HG03196 (cell line): ENCODE measurements at regions not wholly inside any gene's neighbourhood (a gene's known extent, or its start where the extent isn't known, plus 50 kb on each side); places are given as distances from the start of the nearest gene placed in this dataset.
"Not testable (repeated sequence)": the region's sequence is repeated elsewhere in the genome, so short reads cannot be mapped to it uniquely, and the experiment has no call there.

Source experiments
- ATAC-seq: cut with Tn5 transposase; IDR thresholded peaks from one replicate; pipeline ENCODE4 v1.9.1; 2021; ENCODE audit not compliant: unreplicated experiment

DNA sequence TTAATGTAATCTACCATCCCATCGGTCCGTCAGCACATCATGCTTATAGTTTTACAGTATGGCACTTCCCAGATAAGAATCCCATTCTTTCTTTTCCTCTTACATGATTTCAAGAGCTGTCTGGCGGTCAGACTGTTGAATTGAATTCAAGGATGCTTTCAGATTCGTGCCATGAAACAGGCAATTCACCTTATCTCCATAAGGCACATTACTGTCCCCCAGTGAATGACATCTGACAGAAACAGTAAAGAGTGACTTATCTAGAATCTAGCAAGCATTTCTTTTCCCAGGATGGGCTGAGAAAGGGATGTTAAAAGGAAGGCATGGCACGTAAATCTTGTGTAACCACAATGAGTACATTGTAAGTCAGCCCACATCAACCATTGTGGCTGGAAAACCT lies 61.1 kb upstream of the SEM1 start:
- ATAC-seq = no peak

DNA sequence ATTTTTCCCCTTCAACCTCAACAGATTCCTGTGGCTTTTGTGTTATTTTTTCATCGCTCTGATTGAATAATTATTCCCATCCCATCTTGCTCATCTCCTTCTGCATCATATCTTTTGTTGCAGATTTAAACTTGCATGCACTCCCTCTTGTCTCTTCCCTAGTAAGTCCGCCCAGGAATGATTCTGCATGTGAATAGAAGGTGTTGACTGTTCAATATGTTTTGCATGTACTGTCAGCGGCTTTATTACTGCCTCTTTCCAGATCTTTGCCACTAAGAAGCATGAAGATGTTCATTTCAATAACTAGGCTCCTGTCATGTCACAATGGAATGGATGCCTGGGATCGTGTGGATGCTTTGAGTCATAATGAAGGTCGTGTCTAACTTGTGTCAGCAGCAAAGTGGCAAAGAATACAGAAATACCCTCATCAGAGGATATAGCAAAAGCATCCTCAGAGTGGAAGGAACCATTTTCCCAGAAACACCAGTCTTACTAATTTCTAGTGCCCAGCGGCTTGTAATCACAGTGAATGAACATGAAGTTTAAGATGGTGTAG lies 62.6 kb upstream of the SEM1 start:
- no peak for ATAC-seq

DNA sequence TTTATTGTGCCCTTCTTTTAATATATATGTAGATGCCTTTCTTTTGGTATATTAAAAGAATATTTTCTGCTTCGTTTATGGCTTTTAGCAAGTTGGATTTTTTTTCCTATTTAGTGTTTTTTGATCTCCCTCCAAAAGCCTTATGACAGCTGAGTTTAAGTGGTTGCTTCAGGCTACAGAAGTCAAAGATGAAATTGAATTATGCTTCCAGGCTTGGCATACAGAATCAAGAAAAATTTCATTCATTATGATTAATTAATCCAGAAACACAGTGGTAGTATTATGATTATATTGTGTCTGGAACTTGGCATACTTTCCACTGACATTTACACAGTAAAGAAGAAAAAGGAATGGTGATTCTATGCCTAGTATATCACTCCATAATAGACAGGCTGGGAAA lies 63.8 kb upstream of the SEM1 start:
- ATAC-seq = no peak

DNA sequence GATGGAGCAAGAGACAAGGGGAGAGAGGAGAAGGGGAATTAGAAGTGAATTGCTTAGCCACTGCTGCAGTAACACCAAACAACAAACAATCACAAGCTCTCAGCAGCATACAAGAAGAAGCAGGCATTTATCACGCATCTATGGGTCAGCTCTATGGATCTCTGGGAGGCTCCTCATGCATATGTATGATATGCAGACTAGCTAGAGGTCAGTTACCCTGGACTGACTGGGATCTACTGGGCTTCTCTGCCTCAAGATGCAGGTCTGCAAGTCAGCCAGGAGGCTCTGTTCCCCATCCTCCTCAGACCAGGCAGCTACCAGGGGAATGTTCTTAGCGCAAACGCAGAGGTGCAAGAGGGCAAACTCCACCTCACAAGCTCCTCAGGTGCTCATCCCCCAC lies 64.7 kb upstream of the SEM1 start:
- ATAC-seq = no peak

- no peak for ATAC-seq
Observed at GRCh38 chr7:96775046-96775445, 65.4 kb upstream of the SEM1 start.

GRCh38 chr7:96778263-96778662 lies 68.6 kb upstream of the SEM1 start:
- ATAC-seq = no peak

GRCh38 chr7:96781919-96782318 lies 72.3 kb upstream of the SEM1 start:
- no peak for ATAC-seq

DNA sequence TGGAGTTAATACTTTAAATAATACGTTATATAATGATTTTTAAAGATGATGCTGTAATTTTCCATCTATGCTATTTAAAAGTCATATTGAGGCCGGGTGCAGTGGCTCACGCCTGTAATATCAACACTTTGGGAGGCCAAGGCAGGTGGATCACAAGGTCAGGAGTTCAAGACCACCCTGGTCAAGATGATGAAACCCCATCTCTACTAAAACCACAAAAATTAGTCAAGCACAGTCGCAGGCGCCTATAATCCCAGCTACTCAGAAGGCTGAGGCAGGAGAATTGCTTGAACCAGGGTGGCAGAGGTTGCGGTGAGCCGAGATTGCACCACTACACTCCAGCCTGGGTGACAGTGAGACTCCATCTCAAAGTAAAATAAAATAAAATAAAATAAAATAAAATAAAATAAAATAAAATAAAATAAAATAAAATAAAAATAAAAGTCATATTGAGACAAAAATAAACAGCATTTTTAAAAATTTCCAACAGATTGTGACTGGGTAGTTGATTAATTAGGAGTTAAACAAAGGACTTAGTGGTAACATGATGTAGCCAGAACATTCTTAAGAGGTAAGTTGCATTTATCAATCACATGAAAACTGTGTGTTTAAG lies 73.1 kb upstream of the SEM1 start:
- not testable (repeated sequence) for ATAC-seq

DNA sequence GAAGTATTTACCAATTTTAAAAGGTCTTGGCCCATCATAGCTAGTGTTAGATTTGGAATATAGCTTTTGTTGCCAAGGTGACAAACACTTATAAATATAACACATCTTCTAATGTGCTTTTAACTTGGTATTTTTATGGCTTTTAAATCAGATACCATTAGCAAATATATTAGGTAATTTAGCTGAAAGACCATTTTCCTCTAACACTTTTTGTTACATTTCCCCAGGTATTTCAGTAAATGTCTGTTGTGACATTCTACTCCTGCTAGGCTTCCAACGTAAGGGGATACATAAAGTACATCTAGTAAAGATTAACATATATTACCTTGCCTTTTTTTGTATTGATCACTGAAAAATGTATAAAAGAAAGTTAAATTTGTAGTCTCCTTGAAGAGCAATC lies 75.0 kb upstream of the SEM1 start:
- no peak for ATAC-seq

- ATAC-seq = no peak
Observed at GRCh38 chr7:96786261-96786997, 76.8 kb upstream of the SEM1 start.

DNA sequence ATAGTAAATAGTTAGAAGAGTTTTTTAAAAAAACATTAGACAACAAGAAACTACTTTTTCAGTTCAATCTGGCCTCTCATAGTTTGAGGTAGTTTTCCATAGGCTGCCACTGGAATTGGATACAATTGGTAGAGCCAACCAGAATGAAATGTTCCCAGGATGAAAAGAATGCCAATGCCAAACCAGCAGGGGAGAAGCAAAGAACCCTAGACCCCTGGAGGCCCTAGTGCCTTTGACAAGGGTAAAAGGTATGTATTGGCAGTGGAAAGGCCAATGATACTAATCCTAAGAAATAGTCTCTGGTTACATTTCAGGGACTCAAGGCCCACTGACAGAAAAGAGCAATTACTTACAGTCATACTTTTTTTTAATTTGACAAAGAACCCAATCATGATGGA lies 77.4 kb upstream of the SEM1 start:
- ATAC-seq = no peak

- no peak for ATAC-seq
Observed at GRCh38 chr7:96789914-96790313, 80.3 kb upstream of the SEM1 start.

- ATAC-seq = no peak
Observed at GRCh38 chr7:96792115-96792514, 82.5 kb upstream of the SEM1 start.

GRCh38 chr7:96794063-96794462 lies 84.4 kb upstream of the SEM1 start:
- no peak for ATAC-seq

DNA sequence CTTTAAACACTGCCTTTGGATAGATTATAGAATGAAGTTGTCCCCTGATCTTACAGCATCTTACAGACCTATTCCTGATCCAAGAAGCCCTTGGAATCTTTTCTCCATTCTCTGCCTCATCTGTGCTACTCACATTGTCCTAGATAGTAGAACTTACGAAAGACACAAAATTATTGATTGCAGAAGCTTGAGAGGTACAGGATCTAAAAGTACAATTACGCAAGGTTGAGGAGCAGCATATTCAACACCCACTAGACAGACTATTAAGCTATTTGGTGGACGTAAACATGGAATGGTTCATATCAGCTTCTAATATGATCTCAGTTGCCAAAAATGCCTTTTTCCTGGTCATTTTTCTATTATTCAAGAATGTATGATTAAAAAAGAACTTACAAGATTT lies 90.5 kb upstream of the SEM1 start:
- ATAC-seq = no peak

GRCh38 chr7:96800824-96801223 lies 91.2 kb upstream of the SEM1 start:
- ATAC-seq = no peak

- ATAC-seq = no peak
Observed at GRCh38 chr7:96819111-96819700, 109.6 kb upstream of the SEM1 start.

DNA sequence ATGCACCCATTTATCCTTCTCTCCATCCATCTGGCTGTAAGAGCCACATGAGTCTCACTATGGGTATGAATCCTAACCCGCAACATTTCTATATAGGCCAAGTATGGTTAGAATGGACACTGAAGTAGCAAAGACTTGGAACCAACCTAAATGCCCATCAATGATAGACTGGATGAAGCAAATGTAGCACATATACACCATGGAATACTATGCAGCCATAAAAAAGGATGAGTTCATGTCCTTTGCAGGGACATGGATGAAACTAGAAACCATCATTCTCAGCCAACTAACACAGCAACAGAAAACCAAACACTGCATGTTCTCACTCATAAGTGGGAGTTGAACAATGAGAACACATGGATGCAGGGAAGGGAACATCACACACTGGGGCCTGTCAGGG lies 111.5 kb upstream of the SEM1 start:
- not testable (repeated sequence) for ATAC-seq

DNA sequence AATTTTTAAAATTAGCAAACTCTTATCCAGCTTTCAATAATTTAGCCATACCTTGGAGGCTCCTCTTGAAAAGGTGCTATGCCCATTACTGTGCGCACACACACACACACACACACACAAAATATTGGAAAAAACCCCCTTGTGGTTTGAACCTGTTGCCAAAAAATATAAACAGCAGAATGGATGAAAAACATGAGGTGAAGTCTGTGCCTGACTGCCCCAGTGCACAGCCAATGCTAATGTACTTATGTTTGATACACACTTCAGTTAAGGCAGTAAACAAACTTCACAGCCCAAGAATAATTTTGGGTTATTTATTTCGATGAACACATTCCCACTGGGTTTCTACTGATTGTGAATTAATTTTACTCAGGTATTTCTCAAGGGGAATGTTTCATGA lies 113.2 kb upstream of the SEM1 start:
- no peak for ATAC-seq

GRCh38 chr7:96823274-96823673 lies 113.6 kb upstream of the SEM1 start:
- no peak for ATAC-seq

DNA sequence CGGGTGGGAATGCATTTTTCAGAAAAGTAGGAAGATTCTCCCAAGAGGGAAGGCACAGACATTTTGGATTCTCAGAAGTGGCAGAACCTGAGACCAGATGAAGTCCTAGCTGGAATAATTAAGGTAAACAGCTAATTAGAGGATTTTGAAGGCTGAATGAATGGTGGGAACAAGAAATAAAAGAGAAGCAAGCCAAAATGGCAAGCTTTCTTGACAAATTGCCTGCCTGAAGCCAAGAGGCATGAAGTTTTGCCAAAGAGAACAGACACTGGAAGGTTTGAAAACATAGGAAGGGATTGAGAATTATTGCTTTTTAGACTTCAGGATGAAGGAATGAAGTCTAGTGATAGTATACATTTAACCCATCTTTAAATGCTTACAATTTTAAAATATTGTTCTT lies 115.0 kb upstream of the SEM1 start:
- no peak for ATAC-seq

GRCh38 chr7:96825285-96825684 lies 115.6 kb upstream of the SEM1 start:
- no peak for ATAC-seq
